ENCODE measurements at regions not wholly inside any gene's neighbourhood (a gene's known extent, or its start where the extent isn't known, plus 50 kb on each side); places are given as distances from the start of the nearest gene placed in this dataset.

GRCh38 chr10:111750165-111750849, 433.3 kb downstream of the GPAM start (continued):
- no peak for TF ChIP-seq ZNF274 (IDR thresholded peaks at IDR 0.05; ENCODE audit: borderline replicate concordance, extremely low read depth, low read length)
- no peak for TF ChIP-seq RAD21 (IDR thresholded peaks at IDR 0.05 in 1 of 2, conservative IDR thresholded peaks at IDR 0.05 in 1 of 2; ENCODE audit: low read depth in 2 of 2, low read length in 2 of 2)
- TF ChIP-seq SRF (IDR thresholded peaks at IDR 0.05; ENCODE audit: low read depth, low read length): no peak

Measured in H1 (cell line).